ENCODE measurements at regions not wholly inside any gene's neighbourhood (a gene's known extent, or its start where the extent isn't known, plus 50 kb on each side); places are given as distances from the start of the nearest gene placed in this dataset.

- no CpG with 5 or more reads among the region's 3 CpGs for WGBS (ENCODE audit: extremely low coverage, insufficient coverage, low lambda C conversion rate)
- H3K27ac ChIP-seq (ENCODE audit: low read depth, low read length), result no peak overlapping the region
- H3K4ac ChIP-seq (ENCODE audit: low read depth, low read length), result no peak overlapping the region
- no peaks in the 10 kb centered on the region for H3K27me3 ChIP-seq (ENCODE audit: insufficient read depth, low read length, poor library complexity)
- no peak overlapping the region for H2BK15ac ChIP-seq (replicated peaks; ENCODE audit: low read depth)
- DNase-seq, result no peak
- no peak overlapping the region for H4K5ac ChIP-seq (ENCODE audit: low read length)
- no peaks in the 10 kb centered on the region for H3K79me1 ChIP-seq (ENCODE audit: low read length)
- no peak overlapping the region for H3K4me2 ChIP-seq (ENCODE audit: low read length)
- no peak overlapping the region for H2BK5ac ChIP-seq (ENCODE audit: low read length)
- no peak overlapping the region for H2AK5ac ChIP-seq (ENCODE audit: low read length)
- no peaks in the 10 kb centered on the region for H3K4me1 ChIP-seq (ENCODE audit: control insufficient read depth, low read depth, low read length)
- no peak overlapping the region for H3K4me3 ChIP-seq (ENCODE audit: low read length)
- H3K56ac ChIP-seq (ENCODE audit: low read length), result no peak overlapping the region
- no peak overlapping the region for H3K23ac ChIP-seq (ENCODE audit: low read length)
- H4K8ac ChIP-seq (ENCODE audit: low read depth, low read length), result no peak overlapping the region
- no peak overlapping the region for H2BK120ac ChIP-seq (ENCODE audit: low read depth, low read length)
- no peaks in the 10 kb centered on the region for H3K79me2 ChIP-seq (ENCODE audit: control insufficient read depth, insufficient read depth, low read length)
- H3K36me3 ChIP-seq (ENCODE audit: control insufficient read depth, insufficient read depth, low read length), result no peaks in the 10 kb centered on the region
- no peak overlapping the region for H3K9ac ChIP-seq (ENCODE audit: low read length)
- no peak overlapping the region for H3K18ac ChIP-seq (ENCODE audit: low read length)
Observed at GRCh38 chr12:87879141-87879540, 150.1 kb downstream of the C12orf50 start.

GRCh38 chr12:87870493-87871460, 158.4 kb downstream of the C12orf50 start:
- Histone ChIP-seq H3K18ac (ENCODE audit: low read length) (no peak overlapping the region), H3K23ac (ENCODE audit: low read length) (no peak overlapping the region), H2BK15ac (replicated peaks; ENCODE audit: low read depth) (no peak overlapping the region), H3K4ac (ENCODE audit: low read depth, low read length) (no peak overlapping the region), H3K79me1 (ENCODE audit: low read length) (no peaks in the 10 kb centered on the region), H3K4me1 (ENCODE audit: control insufficient read depth, low read depth, low read length) (no peaks in the 10 kb centered on the region), H3K56ac (ENCODE audit: low read length) (no peak overlapping the region), H3K27ac (ENCODE audit: low read depth, low read length) (no peak overlapping the region), H4K5ac (ENCODE audit: low read length) (no peak overlapping the region), H2BK5ac (ENCODE audit: low read length) (no peak overlapping the region), H3K9ac (ENCODE audit: low read length) (no peak overlapping the region), H2AK5ac (ENCODE audit: low read length) (no peak overlapping the region), H3K79me2 (ENCODE audit: control insufficient read depth, insufficient read depth, low read length) (no peaks in the 10 kb centered on the region), H3K27me3 (ENCODE audit: insufficient read depth, low read length, poor library complexity) (no peaks in the 10 kb centered on the region), H3K4me3 (ENCODE audit: low read length) (no peak overlapping the region), H3K4me2 (ENCODE audit: low read length) (no peak overlapping the region), H3K36me3 (ENCODE audit: control insufficient read depth, insufficient read depth, low read length) (no peaks in the 10 kb centered on the region), H4K8ac (ENCODE audit: low read depth, low read length) (no peak overlapping the region), H2BK120ac (ENCODE audit: low read depth, low read length) (no peak overlapping the region)
- WGBS (ENCODE audit: extremely low coverage, insufficient coverage, low lambda C conversion rate), result no CpG with 5 or more reads among the region's 4 CpGs
- no peak for DNase-seq

DNA sequence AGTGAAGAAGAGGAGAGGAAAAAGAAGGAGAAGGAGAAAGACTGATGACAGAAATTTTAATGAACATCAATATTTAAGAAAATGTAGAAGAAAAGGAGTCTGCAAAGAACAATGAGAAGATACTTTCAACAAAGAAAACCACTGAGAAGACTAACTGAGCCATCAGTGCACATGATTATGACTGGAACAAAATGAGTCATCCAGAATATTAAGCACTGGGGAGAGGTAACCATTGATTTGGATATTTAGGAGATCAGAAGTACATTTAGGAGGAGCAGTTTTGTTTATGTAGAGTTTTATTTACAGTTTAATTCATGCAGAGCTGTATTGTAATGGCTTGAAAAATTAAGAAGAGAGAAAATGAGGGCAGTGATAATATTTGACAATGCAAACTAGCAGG, 159.1 kb downstream of the C12orf50 start:
- no peak overlapping the region for H2BK15ac ChIP-seq (replicated peaks; ENCODE audit: low read depth)
- no peak overlapping the region for H3K18ac ChIP-seq (ENCODE audit: low read length)
- no peak overlapping the region for H4K5ac ChIP-seq (ENCODE audit: low read length)
- no peak for DNase-seq
- no peak overlapping the region for H3K9ac ChIP-seq (ENCODE audit: low read length)
- no peak overlapping the region for H3K4me2 ChIP-seq (ENCODE audit: low read length)
- H3K27me3 ChIP-seq (ENCODE audit: insufficient read depth, low read length, poor library complexity), result no peaks in the 10 kb centered on the region
- H3K79me1 ChIP-seq (ENCODE audit: low read length), result no peaks in the 10 kb centered on the region
- H3K4me3 ChIP-seq (ENCODE audit: low read length), result no peak overlapping the region
- H4K8ac ChIP-seq (ENCODE audit: low read depth, low read length), result no peak overlapping the region
- H3K36me3 ChIP-seq (ENCODE audit: control insufficient read depth, insufficient read depth, low read length), result no peaks in the 10 kb centered on the region
- H2BK120ac ChIP-seq (ENCODE audit: low read depth, low read length), result no peak overlapping the region
- H3K4me1 ChIP-seq (ENCODE audit: control insufficient read depth, low read depth, low read length), result no peaks in the 10 kb centered on the region
- no peak overlapping the region for H2AK5ac ChIP-seq (ENCODE audit: low read length)
- no peaks in the 10 kb centered on the region for H3K79me2 ChIP-seq (ENCODE audit: control insufficient read depth, insufficient read depth, low read length)
- no peak overlapping the region for H2BK5ac ChIP-seq (ENCODE audit: low read length)
- no peak overlapping the region for H3K4ac ChIP-seq (ENCODE audit: low read depth, low read length)
- no peak overlapping the region for H3K27ac ChIP-seq (ENCODE audit: low read depth, low read length)
- H3K56ac ChIP-seq (ENCODE audit: low read length), result no peak overlapping the region
- H3K23ac ChIP-seq (ENCODE audit: low read length), result no peak overlapping the region

- no peak overlapping the region for H3K27ac ChIP-seq (ENCODE audit: low read depth, low read length)
- H3K4me3 ChIP-seq (ENCODE audit: low read length), result no peak overlapping the region
- H3K36me3 ChIP-seq (ENCODE audit: control insufficient read depth, insufficient read depth, low read length), result no peaks in the 10 kb centered on the region
- H2BK15ac ChIP-seq (replicated peaks; ENCODE audit: low read depth), result no peak overlapping the region
- H3K79me2 ChIP-seq (ENCODE audit: control insufficient read depth, insufficient read depth, low read length), result no peaks in the 10 kb centered on the region
- H3K4me2 ChIP-seq (ENCODE audit: low read length), result no peak overlapping the region
- H4K8ac ChIP-seq (ENCODE audit: low read depth, low read length), result no peak overlapping the region
- peak; percentile 40 for DNase-seq
- no peaks in the 10 kb centered on the region for H3K27me3 ChIP-seq (ENCODE audit: insufficient read depth, low read length, poor library complexity)
- H3K23ac ChIP-seq (ENCODE audit: low read length), result no peak overlapping the region
- no peak overlapping the region for H3K18ac ChIP-seq (ENCODE audit: low read length)
- H3K4ac ChIP-seq (ENCODE audit: low read depth, low read length), result no peak overlapping the region
- no peak overlapping the region for H3K56ac ChIP-seq (ENCODE audit: low read length)
- no peak overlapping the region for H2AK5ac ChIP-seq (ENCODE audit: low read length)
- H3K9ac ChIP-seq (ENCODE audit: low read length), result no peak overlapping the region
- H3K79me1 ChIP-seq (ENCODE audit: low read length), result no peaks in the 10 kb centered on the region
- no peak overlapping the region for H2BK5ac ChIP-seq (ENCODE audit: low read length)
- no CpG with 5 or more reads among the region's 3 CpGs for WGBS (ENCODE audit: extremely low coverage, insufficient coverage, low lambda C conversion rate)
- no peak overlapping the region for H4K5ac ChIP-seq (ENCODE audit: low read length)
- no peaks in the 10 kb centered on the region for H3K4me1 ChIP-seq (ENCODE audit: control insufficient read depth, low read depth, low read length)
- H2BK120ac ChIP-seq (ENCODE audit: low read depth, low read length), result no peak overlapping the region
Observed at GRCh38 chr12:87866578-87867292, 162.5 kb downstream of the C12orf50 start.

DNA sequence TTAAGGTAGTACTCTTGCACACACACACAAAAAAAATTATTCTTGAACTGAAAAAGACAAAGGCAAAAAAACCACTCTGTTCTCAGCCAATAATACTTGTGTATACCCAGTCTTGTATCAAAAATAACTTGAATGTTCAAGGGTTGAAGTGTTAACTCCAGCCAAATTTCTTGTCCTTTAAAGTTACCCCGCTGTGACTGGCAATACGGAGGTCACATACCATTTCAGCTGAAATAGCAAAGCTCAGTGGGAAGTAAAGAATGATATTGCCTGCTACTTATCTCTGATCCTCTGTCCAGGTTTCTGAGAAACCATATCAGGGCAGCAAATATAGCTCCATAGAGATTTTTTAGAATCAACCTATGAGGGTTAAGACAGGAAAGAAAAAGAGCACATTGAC, 167.4 kb downstream of the C12orf50 start:
- H2BK120ac ChIP-seq (ENCODE audit: low read depth, low read length), result no peak overlapping the region
- no peak overlapping the region for H3K56ac ChIP-seq (ENCODE audit: low read length)
- no peaks in the 10 kb centered on the region for H3K27me3 ChIP-seq (ENCODE audit: insufficient read depth, low read length, poor library complexity)
- no peak overlapping the region for H3K4me2 ChIP-seq (ENCODE audit: low read length)
- H3K4me1 ChIP-seq (ENCODE audit: control insufficient read depth, low read depth, low read length), result no peaks in the 10 kb centered on the region
- H3K27ac ChIP-seq (ENCODE audit: low read depth, low read length), result no peak overlapping the region
- H4K5ac ChIP-seq (ENCODE audit: low read length), result no peak overlapping the region
- no peaks in the 10 kb centered on the region for H3K79me2 ChIP-seq (ENCODE audit: control insufficient read depth, insufficient read depth, low read length)
- H3K4ac ChIP-seq (ENCODE audit: low read depth, low read length), result no peak overlapping the region
- no peak overlapping the region for H3K18ac ChIP-seq (ENCODE audit: low read length)
- H3K23ac ChIP-seq (ENCODE audit: low read length), result no peak overlapping the region
- H2AK5ac ChIP-seq (ENCODE audit: low read length), result no peak overlapping the region
- H3K79me1 ChIP-seq (ENCODE audit: low read length), result no peaks in the 10 kb centered on the region
- DNase-seq, result no peak
- no peak overlapping the region for H4K8ac ChIP-seq (ENCODE audit: low read depth, low read length)
- H2BK5ac ChIP-seq (ENCODE audit: low read length), result no peak overlapping the region
- no peaks in the 10 kb centered on the region for H3K36me3 ChIP-seq (ENCODE audit: control insufficient read depth, insufficient read depth, low read length)
- H3K4me3 ChIP-seq (ENCODE audit: low read length), result no peak overlapping the region
- no CpG with 5 or more reads among the region's 2 CpGs for WGBS (ENCODE audit: extremely low coverage, insufficient coverage, low lambda C conversion rate)
- no peak overlapping the region for H2BK15ac ChIP-seq (replicated peaks; ENCODE audit: low read depth)
- H3K9ac ChIP-seq (ENCODE audit: low read length), result no peak overlapping the region

Data from mesendoderm (in vitro differentiated cells).